Pancreas (tissue), 10 donors: ENCODE measurements at regions not wholly inside any gene's neighbourhood (a gene's known extent, or its start where the extent isn't known, plus 50 kb on each side); places are given as distances from the start of the nearest gene placed in this dataset.
"Not testable (repeated sequence)": the region's sequence is repeated elsewhere in the genome, so short reads cannot be mapped to it uniquely, and the experiment has no call there.

Experiments used
- ATAC-seq, 4 donors: fragments of 200-7000 bp; cut with Tn5 transposase; one replicate each; pipeline versions ENCODE4 v1.8.0 to v1.9.1; 2020; ENCODE audit warnings: mild to moderate bottlenecking in 4 of 4, moderate library complexity in 4 of 4
- DNase-seq, 6 donors: peaks; one replicate each; pipeline ENCODE4 v3.0.0-alpha.2; 2020
- FAIRE-seq: peaks from 2 replicates; lab custom pipeline; 2012; peaks lifted over from hg19 to GRCh38; lab: Jason Lieb, UNC
- H3K27ac ChIP-seq, 4 donors: fragments of 200-600 bp; sonication (generic); 1 replicate in 3 of 4; 2 replicates in 1 of 4; pipeline versions ENCODE4 v1.5.0 to v1.8.0; 2020
- H3K27me3 ChIP-seq, 4 donors: fragments of 200-600 bp; one replicate each; pipeline ENCODE4 v1.8.0; 2021
- H3K36me3 ChIP-seq, 3 donors: fragments of 200-600 bp; sonication (generic) in 1 of 3; one replicate each; pipeline versions ENCODE4 v1.5.0 to v1.8.0; 2020 to 2021
- H3K4me1 ChIP-seq, 3 donors: fragments of 200-600 bp; one replicate each; pipeline ENCODE4 v1.8.0; 2021
- H3K4me3 ChIP-seq, 4 donors: fragments of 200-600 bp; sonication (generic) in 2 of 4; one replicate each; pipeline versions ENCODE4 v1.5.0 to v1.8.0; 2020 to 2021
- H3K9me3 ChIP-seq, 4 donors: fragments of 200-600 bp; one replicate each; pipeline ENCODE4 v1.8.0; 2021
- WGBS, 2 donors: extraction: QIAGEN DNeasy Blood & Tissue Kit; methylation state at CpG; one replicate each; pipeline ENCODE4 v1.1.7; 2013; 5-methylcytosine and 5-hydroxymethylcytosine counted together
- intact Hi-C, 3 donors: fragments of 100-400 bp; cut with DNase I; formaldehyde crosslinking; loops; one replicate each; pipeline versions ENCODE4 v1.11.1 to v1.14.2; 2022
- TF ChIP-seq, protein P1 (sequence below), 4 donors: fragments of 200-600 bp; sonication (generic) in 3 of 4; IDR thresholded peaks; one replicate each; pipeline versions ENCODE4 v1.5.0 to v1.8.0; 2021; ENCODE audit warnings: antibody characterized with exemption in 4 of 4
- donor health status: healthy with polysubstance abuse.
- donor health status: DM: no; HTN: no; CAD: no; lungs with moderate emphysema.
- donor health status: DM: no; HTN: no; CAD: no.
- donor health status: control.
- donor health status: control.
- donor health status: Bipolar disorder and iron deficiency.
- donor health status: DM: yes; HTN: yes; CAD: no.
- donor health status: DM: no; HTN: no; CAD: no.
- donor health status: DM: no; HTN: no; CAD: no.
- donor health status: DM: yes; HTN: yes; CAD: no.

DNA sequence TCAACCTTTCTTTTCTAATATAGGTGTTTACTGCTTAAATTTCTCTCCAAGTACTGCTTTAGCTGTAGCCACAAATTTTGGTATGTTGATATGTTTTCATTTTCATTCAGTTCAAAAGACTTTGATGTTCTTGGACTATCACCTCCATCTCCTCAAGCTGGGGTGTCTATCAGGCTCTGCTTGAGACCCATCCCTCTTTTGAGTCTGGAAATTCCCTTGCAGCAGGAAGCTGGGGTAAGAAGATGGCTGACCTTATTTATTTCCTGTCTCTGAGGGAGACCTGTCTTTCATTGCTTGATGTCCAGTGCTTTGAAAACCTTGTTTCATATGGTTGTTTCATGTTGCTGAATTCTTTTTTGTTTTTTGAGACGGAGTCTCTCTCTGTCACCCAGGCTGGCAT is 60.5 kb upstream of the ADPGK start:
- 92 to 94% methylated on average over 1 of the region's 1 CpG for WGBS, 2 donors
- Histone ChIP-seq H3K4me3 (no peak overlapping the region), H3K36me3 (no peaks in the 10 kb centered on the region), H3K27ac (no peak overlapping the region), H3K4me1 (no peaks in the 10 kb centered on the region), H3K9me3 (no peaks in the 10 kb centered on the region), H3K27me3 (peaks cover 0 to 3% (median 0%) of the 10 kb centered on the region in 4 donors)
- no peak for DNase-seq
- intact Hi-C loops: no loop called here
- FAIRE-seq: no peak
- TF ChIP-seq, protein P1, sequence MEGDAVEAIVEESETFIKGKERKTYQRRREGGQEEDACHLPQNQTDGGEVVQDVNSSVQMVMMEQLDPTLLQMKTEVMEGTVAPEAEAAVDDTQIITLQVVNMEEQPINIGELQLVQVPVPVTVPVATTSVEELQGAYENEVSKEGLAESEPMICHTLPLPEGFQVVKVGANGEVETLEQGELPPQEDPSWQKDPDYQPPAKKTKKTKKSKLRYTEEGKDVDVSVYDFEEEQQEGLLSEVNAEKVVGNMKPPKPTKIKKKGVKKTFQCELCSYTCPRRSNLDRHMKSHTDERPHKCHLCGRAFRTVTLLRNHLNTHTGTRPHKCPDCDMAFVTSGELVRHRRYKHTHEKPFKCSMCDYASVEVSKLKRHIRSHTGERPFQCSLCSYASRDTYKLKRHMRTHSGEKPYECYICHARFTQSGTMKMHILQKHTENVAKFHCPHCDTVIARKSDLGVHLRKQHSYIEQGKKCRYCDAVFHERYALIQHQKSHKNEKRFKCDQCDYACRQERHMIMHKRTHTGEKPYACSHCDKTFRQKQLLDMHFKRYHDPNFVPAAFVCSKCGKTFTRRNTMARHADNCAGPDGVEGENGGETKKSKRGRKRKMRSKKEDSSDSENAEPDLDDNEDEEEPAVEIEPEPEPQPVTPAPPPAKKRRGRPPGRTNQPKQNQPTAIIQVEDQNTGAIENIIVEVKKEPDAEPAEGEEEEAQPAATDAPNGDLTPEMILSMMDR (IDR thresholded peaks at IDR 0.05): no peak
- ATAC-seq: no peak

DNA sequence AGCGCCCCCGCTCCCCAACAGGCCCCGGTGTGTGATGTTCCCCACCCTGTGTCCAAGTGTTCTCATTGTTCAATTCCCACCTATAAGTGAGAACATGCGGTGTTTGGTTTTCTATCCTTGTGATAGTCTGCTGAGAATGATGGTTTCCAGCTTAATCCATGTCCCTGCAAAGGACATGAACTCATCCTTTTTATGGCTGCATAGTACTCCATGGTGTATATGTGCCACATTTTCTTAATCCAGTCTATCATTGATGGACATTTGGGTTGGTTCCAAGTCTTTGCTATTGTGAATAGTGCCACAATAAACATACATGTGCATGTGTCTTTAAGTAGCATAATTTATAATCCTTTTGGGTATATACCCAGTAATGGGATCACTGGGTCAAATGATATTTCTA is 59.8 kb upstream of the ADPGK start:
- H3K27me3 ChIP-seq, H3K4me1 ChIP-seq, H3K4me3 ChIP-seq, intact Hi-C loops, FAIRE-seq, ATAC-seq, H3K27ac ChIP-seq, H3K9me3 ChIP-seq, H3K36me3 ChIP-seq, DNase-seq: not testable (repeated sequence)
- WGBS, 2 donors: 95 to 97% methylated on average over 4 of the region's 4 CpGs

DNA sequence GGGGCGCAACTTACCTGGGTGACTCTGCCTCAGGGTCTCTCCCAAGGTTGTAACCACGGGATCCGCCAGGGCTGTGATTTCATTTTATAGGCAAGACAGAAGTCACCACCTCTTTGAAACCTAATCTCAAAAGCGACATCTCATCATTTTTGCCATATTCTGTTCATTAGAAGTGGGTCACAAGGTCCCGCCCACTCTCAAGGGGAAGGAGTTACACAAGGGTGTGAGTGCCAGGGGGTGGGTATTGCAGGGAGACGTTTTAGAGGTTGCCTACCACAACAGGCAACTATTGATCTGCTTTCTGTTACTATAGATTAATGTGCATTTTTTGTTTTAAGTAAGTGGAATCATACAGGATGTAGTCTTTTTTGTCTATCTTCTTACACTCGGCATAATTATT is 56.6 kb upstream of the ADPGK start:
- no peak overlapping the region for H3K27ac ChIP-seq
- peaks cover 0 to 3% (median 0%) of the 10 kb centered on the region in 4 donors for H3K27me3 ChIP-seq
- ATAC-seq (no peak), DNase-seq (no peak), FAIRE-seq (no peak)
- intact Hi-C loops: no loop called here
- H3K36me3 ChIP-seq: no peaks in the 10 kb centered on the region
- no peak overlapping the region for H3K4me3 ChIP-seq
- H3K9me3 ChIP-seq: no peaks in the 10 kb centered on the region
- H3K4me1 ChIP-seq: no peaks in the 10 kb centered on the region
- WGBS, 2 donors: 67 to 73% methylated on average over 7 of the region's 7 CpGs
- TF ChIP-seq, protein P1 (IDR thresholded peaks at IDR 0.05): no peak

DNA sequence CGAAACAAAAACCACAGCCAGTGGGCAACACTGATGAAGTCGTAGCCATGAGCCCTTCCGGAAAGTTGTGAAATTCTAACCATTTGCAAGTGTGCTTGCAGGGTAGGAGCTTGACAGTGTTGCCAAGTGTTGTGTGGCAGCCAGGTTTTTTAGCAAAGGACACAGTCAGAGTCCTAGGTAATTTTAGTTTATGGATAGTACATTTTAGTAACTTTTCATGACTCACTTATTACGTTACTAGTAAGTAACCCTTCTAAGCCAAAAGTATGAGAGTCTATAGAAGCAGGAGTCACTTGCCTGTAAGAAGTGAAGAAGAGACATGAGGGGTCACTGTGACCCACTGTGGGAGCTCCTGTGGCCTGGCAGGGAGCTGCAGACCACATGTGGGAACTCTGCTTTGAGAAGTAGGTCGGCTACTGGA is 54.8 kb upstream of the ADPGK start:
- Histone ChIP-seq H3K4me1 (no peaks in the 10 kb centered on the region), H3K9me3 (no peaks in the 10 kb centered on the region), H3K27ac (no peak overlapping the region), H3K4me3 (no peak overlapping the region), H3K36me3 (no peaks in the 10 kb centered on the region), H3K27me3 (no peaks in the 10 kb centered on the region)
- intact Hi-C loops: no loop called here
- TF ChIP-seq, protein P1 (IDR thresholded peaks at IDR 0.05): no peak
- WGBS, 2 donors: 65 to 72% methylated on average over 5 of the region's 5 CpGs
- no peak for DNase-seq
- FAIRE-seq: no peak
- ATAC-seq: peak in 1 of 4 donors; percentile 51

DNA sequence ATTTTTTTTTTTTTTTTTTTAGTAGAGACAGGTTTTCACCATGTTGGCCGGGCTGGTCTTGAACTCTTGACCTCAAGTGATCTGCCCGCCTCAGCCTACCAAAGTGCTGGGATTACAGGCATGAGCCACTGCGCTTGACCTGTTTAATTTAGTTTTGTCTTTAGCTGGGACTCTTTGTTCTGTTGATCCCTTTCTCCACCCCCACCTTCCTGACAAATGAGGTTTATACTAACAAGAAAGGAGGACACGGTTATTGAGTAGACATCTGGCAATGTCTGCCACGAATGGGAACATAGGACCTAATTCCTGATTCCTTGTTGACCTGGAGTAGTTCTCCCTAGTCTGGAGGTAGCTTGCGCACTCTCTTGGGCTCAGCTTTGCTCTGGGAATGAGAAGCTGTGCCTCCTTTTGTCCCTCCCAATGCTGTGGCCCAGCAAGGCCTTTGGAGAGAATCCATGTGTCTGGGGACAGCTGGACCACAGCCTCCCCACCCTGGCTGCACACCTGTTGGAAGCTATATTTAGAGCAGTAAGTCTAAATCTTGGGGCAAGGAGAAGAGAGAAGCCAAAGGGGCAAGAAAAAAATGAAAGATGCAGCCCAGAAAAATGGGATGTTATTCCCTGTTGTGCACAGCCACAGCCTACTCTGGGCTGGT is 53.2 kb upstream of the ADPGK start:
- H3K9me3 ChIP-seq: no peaks in the 10 kb centered on the region
- no peaks in the 10 kb centered on the region for H3K4me1 ChIP-seq
- no peaks in the 10 kb centered on the region for H3K36me3 ChIP-seq
- DNase-seq: no peak
- intact Hi-C loops: no loop called here
- no peak for ATAC-seq
- H3K27ac ChIP-seq: no peak overlapping the region
- no peak for FAIRE-seq
- H3K4me3 ChIP-seq: no peak overlapping the region
- TF ChIP-seq, protein P1 (IDR thresholded peaks at IDR 0.05): no peak
- 71 to 73% methylated on average over 6 of the region's 6 CpGs for WGBS, 2 donors
- no peaks in the 10 kb centered on the region for H3K27me3 ChIP-seq
